K562 (cell line): ENCODE measurements at regions not wholly inside any gene's neighbourhood (a gene's known extent, or its start where the extent isn't known, plus 50 kb on each side); places are given as distances from the start of the nearest gene placed in this dataset.

Experiments used
- ATAC-seq: fragments of 200-7000 bp; cut with Tn5 transposase; 3 replicates; pipeline ENCODE4 v1.9.1; 2020; ENCODE audit warnings: moderate library complexity
- BruUV-seq: library from RNA; stranded (reverse); fragments of 400-500 nt; replicated peaks from 2 replicates; lab custom pipeline; 2021; lab: Mats Ljungman, UMichigan
- CTCF ChIA-PET: fragments of 300-600 bp; formaldehyde crosslinking; extraction: SDS; loops from one replicate; lab custom pipeline; 2021; ENCODE audit warnings: low intra/inter-chr PET ratio; lab: Yijun Ruan, JAX
- POLR2A ChIA-PET: fragments of 300-600, 350-650 bp; sonication (Branson Sonifier 250); formaldehyde crosslinking; extraction: SDS; loops from one replicate; lab custom pipeline; 2021; ENCODE audit warnings: antibody characterized with exemption, inconsistent platforms; lab: Yijun Ruan, JAX
- DNase-seq, 4 experiments: peaks; one replicate each; pipeline versions ENCODE4 v3.0.0 to v3.0.0-alpha.2; 2011 to 2018; ENCODE audit warnings: low spot score in 3 of 4, mixed read lengths in 3 of 4; ENCODE audit errors: extremely low read depth in 1 of 4
- FAIRE-seq: peaks from 2 replicates; lab custom pipeline; 2011; peaks lifted over from hg19 to GRCh38; lab: Jason Lieb, UNC
- H2AFZ ChIP-seq: 2 replicates; pipeline ENCODE4 v1.6.0; 2011; ENCODE audit warnings: low read depth, low read length, control low read depth, inconsistent platforms
- H3K27ac ChIP-seq: fragments of 200-600 bp; 3 replicates; pipeline ENCODE4 v1.8.0; 2011; ENCODE audit warnings: low read depth, mild to moderate bottlenecking, control low read depth, inconsistent platforms, low read length, moderate library complexity, mixed read lengths; ENCODE audit errors: extremely low read depth
- H3K27me3 ChIP-seq, 2 experiments: fragments of 300-600 bp in 1 of 2; 2 replicates in 1 of 2; 3 replicates in 1 of 2; pipeline versions ENCODE4 v1.6.0 to v1.8.0; 2011; ENCODE audit warnings: inconsistent platforms in 2 of 2, low read length in 2 of 2, mild to moderate bottlenecking in 1 of 2, mixed read lengths in 1 of 2, moderate library complexity in 1 of 2; ENCODE audit not compliant: control insufficient read depth in 2 of 2, insufficient read depth in 2 of 2
- H3K36me3 ChIP-seq: fragments of 300-600 bp; 3 replicates; pipeline ENCODE4 v1.8.0; 2011; ENCODE audit warnings: mild to moderate bottlenecking, low read length, inconsistent platforms; ENCODE audit not compliant: control insufficient read depth, insufficient read depth
- H3K4me1 ChIP-seq, 2 experiments: fragments of 200-600 bp in 1 of 2; replicated peaks in 1 of 2; 2 replicates in 1 of 2; 3 replicates in 1 of 2; pipeline versions ENCODE4 v1.5.1 to v1.8.0; 2011; ENCODE audit warnings: inconsistent platforms in 2 of 2, low read length in 2 of 2, mild to moderate bottlenecking in 1 of 2, mixed read lengths in 1 of 2, moderate library complexity in 1 of 2; ENCODE audit not compliant: control insufficient read depth in 2 of 2, insufficient read depth in 2 of 2
- H3K4me2 ChIP-seq: 2 replicates; pipeline ENCODE4 v1.6.1; 2011; ENCODE audit warnings: low read length, control low read depth, inconsistent platforms, mixed read lengths; ENCODE audit not compliant: insufficient read depth
- H3K4me3 ChIP-seq: fragments of 200-600 bp; sonication (generic), shearing (Covaris generic); 2 replicates; pipeline ENCODE4 v1.5.1; 2016; ENCODE audit warnings: control low read depth, inconsistent platforms
- H3K79me2 ChIP-seq: fragments of 200-600 bp; 3 replicates; pipeline ENCODE4 v1.8.0; 2011; ENCODE audit warnings: low read length, inconsistent platforms; ENCODE audit not compliant: control insufficient read depth, insufficient read depth
- H3K9ac ChIP-seq, 2 experiments: 2 replicates each; pipeline versions ENCODE4 v1.6.0 to v1.6.1; 2011; ENCODE audit warnings: low read depth in 2 of 2, low read length in 2 of 2, control low read depth in 1 of 2, inconsistent platforms in 1 of 2, mild to moderate bottlenecking in 1 of 2, mixed read lengths in 1 of 2; ENCODE audit not compliant: insufficient read depth in 1 of 2
- H3K9me1 ChIP-seq: one replicate; pipeline ENCODE4 v1.6.0; 2011; ENCODE audit warnings: inconsistent platforms, mild to moderate bottlenecking, low read length, moderate library complexity; ENCODE audit not compliant: control insufficient read depth, insufficient read depth
- H3K9me3 ChIP-seq: replicated peaks from 2 replicates; pipeline ENCODE4 v1.5.1; 2011; ENCODE audit warnings: low read depth, low read length, inconsistent platforms; ENCODE audit not compliant: control insufficient read depth, insufficient read depth
- H4K20me1 ChIP-seq: replicated peaks from 2 replicates; pipeline ENCODE4 v1.6.1; 2011; ENCODE audit warnings: low read length, inconsistent platforms, mixed read lengths; ENCODE audit not compliant: control insufficient read depth, insufficient read depth
- CCNT2 ChIP-seq: IDR thresholded peaks from 2 replicates; pipeline ENCODE4 v1.6.1; 2011; ENCODE audit warnings: borderline replicate concordance, low read depth, mild to moderate bottlenecking, moderate library complexity, mixed read lengths, low read length; ENCODE audit not compliant: insufficient read length; ENCODE audit errors: extremely low read depth
- FOXJ2 ChIP-seq: fragments of 200-800 bp; sonication (Bioruptor generic); IDR thresholded peaks from 2 replicates; pipeline ENCODE4 v1.6.1; 2016; ENCODE audit warnings: missing genetic modification characterization, missing compliant biosample characterization
- GATA2 ChIP-seq: sonication (generic); formaldehyde crosslinking; IDR thresholded peaks from 2 replicates; pipeline ENCODE4 v1.4.0; 2020; ENCODE audit warnings: mild to moderate bottlenecking, missing genetic modification reagents
- HDAC6 ChIP-seq: IDR thresholded peaks from 2 replicates; pipeline ENCODE4 v1.6.1; 2012; ENCODE audit warnings: low read depth, mild to moderate bottlenecking, control low read depth, inconsistent platforms, low read length, moderate library complexity
- HNRNPL ChIP-seq: fragments of 200-400 bp; formaldehyde crosslinking; IDR thresholded peaks from 2 replicates; pipeline ENCODE4 v1.6.1; 2017; ENCODE audit warnings: low read depth, mild to moderate bottlenecking, low read length
- MTA2 ChIP-seq: fragments of 450-650 bp; IDR thresholded peaks from 2 replicates; pipeline ENCODE4 v1.6.1; 2016; ENCODE audit warnings: low read depth
- PHTF2 ChIP-seq: fragments of 250-450 bp; sonication (Bioruptor Pico); IDR thresholded peaks from 2 replicates; pipeline ENCODE4 v1.5.0; 2021; ENCODE audit warnings: mild to moderate bottlenecking
- TCF7 ChIP-seq: sonication (generic); IDR thresholded peaks from 2 replicates; pipeline ENCODE4 v1.6.1; 2016; ENCODE audit warnings: antibody characterized with exemption, borderline replicate concordance
- ZNF77 ChIP-seq: fragments of 250-450 bp; sonication (Bioruptor Pico); IDR thresholded peaks from 2 replicates; pipeline ENCODE4 v1.5.0; 2020
- WGBS: fragments of 100-300 bp; shearing (Covaris generic); methylation state at CpG from one replicate; pipeline ENCODE4 v1.1.6; 2016; ENCODE audit warnings: low coverage, mixed read lengths; ENCODE audit not compliant: insufficient coverage; ENCODE audit errors: missing lambda C conversion rate; 5-methylcytosine and 5-hydroxymethylcytosine counted together
- in situ Hi-C: fragments of 300-500 bp; cut with MboI; formaldehyde crosslinking; loops from 4 replicates; pipeline ENCODE4 v1.15.0; 2018; ENCODE audit warnings: inconsistent platforms, mixed read lengths
- intact Hi-C: fragments of 100-400 bp; cut with micrococcal nuclease; formaldehyde crosslinking; loops from 2 replicates; pipeline ENCODE4 v1.14.2; 2022
- TF ChIP-seq, protein P1 (sequence below): sonication (generic); formaldehyde crosslinking; IDR thresholded peaks from 2 replicates; pipeline ENCODE4 v1.8.0; 2022; ENCODE audit warnings: mild to moderate bottlenecking, missing genetic modification reagents
- TF ChIP-seq, protein P2 (sequence below), 2 experiments: fragments of 450-650 bp; IDR thresholded peaks; 2 replicates each; pipeline ENCODE4 v1.6.1; 2018; ENCODE audit warnings: mild to moderate bottlenecking in 2 of 2, low read depth in 1 of 2; ENCODE audit not compliant: partially characterized antibody in 2 of 2

DNA sequence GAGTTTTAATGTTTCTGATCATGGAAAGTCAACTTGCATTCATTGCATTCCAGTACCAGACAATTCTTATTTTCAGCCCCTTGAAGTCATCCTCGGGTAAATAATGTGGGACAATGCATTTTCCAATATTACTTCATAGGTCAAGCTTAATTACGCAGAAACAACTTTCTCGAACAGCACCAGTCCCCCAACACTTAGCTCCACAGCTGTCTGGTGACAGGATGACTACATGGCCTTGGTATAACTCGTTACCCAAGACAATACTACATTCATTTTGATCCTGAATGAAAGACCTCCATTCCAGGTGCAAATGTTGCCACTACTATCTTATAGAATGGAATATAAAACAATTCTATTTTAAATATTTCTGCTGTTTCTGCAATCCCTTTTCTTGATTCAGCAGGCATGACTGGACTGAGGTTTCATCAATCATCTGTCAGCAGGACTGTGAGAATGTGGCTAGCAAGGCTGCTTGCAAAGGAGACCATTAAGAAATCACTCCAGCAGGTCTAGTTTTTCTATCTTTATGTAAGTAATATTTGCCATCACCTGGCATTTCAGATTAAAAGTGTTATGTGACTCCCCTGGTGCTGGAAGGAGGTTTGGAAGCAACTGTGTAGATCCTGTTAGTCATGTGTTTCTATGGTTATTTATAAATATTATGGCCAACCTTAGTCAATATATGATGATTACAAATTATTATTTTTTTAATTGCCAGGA lies 147.9 kb downstream of the HAO1 start:
- intact Hi-C loops (no loop called here), in situ Hi-C loops (no loop called here)
- no peak for DNase-seq
- POLR2A ChIA-PET, result no interaction called here
- Histone ChIP-seq H3K4me3 (no peak overlapping the region), H3K4me2 (no peak overlapping the region), H3K9me3 (no peaks in the 10 kb centered on the region), H3K27me3 (no peaks in the 10 kb centered on the region), H3K9ac (no peak overlapping the region), H3K36me3 (no peaks in the 10 kb centered on the region), H3K9me1 (no peaks in the 10 kb centered on the region), H3K27ac (no peak overlapping the region), H3K79me2 (no peaks in the 10 kb centered on the region), H2AFZ (no peak overlapping the region), H4K20me1 (no peaks in the 10 kb centered on the region), H3K4me1 (no peaks in the 10 kb centered on the region)
- ATAC-seq, result no peak
- 0% methylated on average over 4 of the region's 4 CpGs for WGBS
- FAIRE-seq, result no peak
- TF ChIP-seq ZNF77 (CRISPR knock-in tag), result no peak
- TF ChIP-seq CCNT2, result no peak
- TF ChIP-seq, protein P1, sequence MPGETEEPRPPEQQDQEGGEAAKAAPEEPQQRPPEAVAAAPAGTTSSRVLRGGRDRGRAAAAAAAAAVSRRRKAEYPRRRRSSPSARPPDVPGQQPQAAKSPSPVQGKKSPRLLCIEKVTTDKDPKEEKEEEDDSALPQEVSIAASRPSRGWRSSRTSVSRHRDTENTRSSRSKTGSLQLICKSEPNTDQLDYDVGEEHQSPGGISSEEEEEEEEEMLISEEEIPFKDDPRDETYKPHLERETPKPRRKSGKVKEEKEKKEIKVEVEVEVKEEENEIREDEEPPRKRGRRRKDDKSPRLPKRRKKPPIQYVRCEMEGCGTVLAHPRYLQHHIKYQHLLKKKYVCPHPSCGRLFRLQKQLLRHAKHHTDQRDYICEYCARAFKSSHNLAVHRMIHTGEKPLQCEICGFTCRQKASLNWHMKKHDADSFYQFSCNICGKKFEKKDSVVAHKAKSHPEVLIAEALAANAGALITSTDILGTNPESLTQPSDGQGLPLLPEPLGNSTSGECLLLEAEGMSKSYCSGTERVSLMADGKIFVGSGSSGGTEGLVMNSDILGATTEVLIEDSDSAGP (CRISPR knock-in tag), result no peak
- TF ChIP-seq TCF7, result no peak
- TF ChIP-seq, protein P2, sequence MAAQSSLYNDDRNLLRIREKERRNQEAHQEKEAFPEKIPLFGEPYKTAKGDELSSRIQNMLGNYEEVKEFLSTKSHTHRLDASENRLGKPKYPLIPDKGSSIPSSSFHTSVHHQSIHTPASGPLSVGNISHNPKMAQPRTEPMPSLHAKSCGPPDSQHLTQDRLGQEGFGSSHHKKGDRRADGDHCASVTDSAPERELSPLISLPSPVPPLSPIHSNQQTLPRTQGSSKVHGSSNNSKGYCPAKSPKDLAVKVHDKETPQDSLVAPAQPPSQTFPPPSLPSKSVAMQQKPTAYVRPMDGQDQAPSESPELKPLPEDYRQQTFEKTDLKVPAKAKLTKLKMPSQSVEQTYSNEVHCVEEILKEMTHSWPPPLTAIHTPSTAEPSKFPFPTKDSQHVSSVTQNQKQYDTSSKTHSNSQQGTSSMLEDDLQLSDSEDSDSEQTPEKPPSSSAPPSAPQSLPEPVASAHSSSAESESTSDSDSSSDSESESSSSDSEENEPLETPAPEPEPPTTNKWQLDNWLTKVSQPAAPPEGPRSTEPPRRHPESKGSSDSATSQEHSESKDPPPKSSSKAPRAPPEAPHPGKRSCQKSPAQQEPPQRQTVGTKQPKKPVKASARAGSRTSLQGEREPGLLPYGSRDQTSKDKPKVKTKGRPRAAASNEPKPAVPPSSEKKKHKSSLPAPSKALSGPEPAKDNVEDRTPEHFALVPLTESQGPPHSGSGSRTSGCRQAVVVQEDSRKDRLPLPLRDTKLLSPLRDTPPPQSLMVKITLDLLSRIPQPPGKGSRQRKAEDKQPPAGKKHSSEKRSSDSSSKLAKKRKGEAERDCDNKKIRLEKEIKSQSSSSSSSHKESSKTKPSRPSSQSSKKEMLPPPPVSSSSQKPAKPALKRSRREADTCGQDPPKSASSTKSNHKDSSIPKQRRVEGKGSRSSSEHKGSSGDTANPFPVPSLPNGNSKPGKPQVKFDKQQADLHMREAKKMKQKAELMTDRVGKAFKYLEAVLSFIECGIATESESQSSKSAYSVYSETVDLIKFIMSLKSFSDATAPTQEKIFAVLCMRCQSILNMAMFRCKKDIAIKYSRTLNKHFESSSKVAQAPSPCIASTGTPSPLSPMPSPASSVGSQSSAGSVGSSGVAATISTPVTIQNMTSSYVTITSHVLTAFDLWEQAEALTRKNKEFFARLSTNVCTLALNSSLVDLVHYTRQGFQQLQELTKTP (IDR thresholded peaks at IDR 0.05; ENCODE audit: low read depth in 1 of 2, partially characterized antibody in 2 of 2), result no peak
- no peak for TF ChIP-seq PHTF2 (CRISPR knock-in tag)
- TF ChIP-seq HNRNPL, result no peak
- no peak for TF ChIP-seq MTA2
- no peak for TF ChIP-seq HDAC6
- no peak for TF ChIP-seq GATA2 (CRISPR knock-in tag)
- no peak for TF ChIP-seq FOXJ2 (tag)
- CTCF ChIA-PET, result no interaction called here
- no TSS peak for BruUV-seq
